HG03457 (cell line): ENCODE measurements at regions not wholly inside any gene's neighbourhood (a gene's known extent, or its start where the extent isn't known, plus 50 kb on each side); places are given as distances from the start of the nearest gene placed in this dataset.

Experiments
- ATAC-seq: cut with Tn5 transposase; IDR thresholded peaks from one replicate; pipeline ENCODE4 v1.9.1; 2021; ENCODE audit warnings: moderate number of reproducible peaks; ENCODE audit not compliant: unreplicated experiment

- no peak for ATAC-seq
These were observed 362.2 kb upstream of the KCNH7 start for GRCh38 chr2:163200741-163201140.

- ATAC-seq = no peak
These were observed 360.4 kb upstream of the KCNH7 start for GRCh38 chr2:163198972-163199371.

GRCh38 chr2:163198007-163198406, 359.4 kb upstream of the KCNH7 start:
- ATAC-seq = no peak

GRCh38 chr2:163191372-163191771, 352.8 kb upstream of the KCNH7 start:
- no peak for ATAC-seq

GRCh38 chr2:163187995-163188655, 349.6 kb upstream of the KCNH7 start:
- no peak for ATAC-seq

GRCh38 chr2:163187119-163187518, 348.6 kb upstream of the KCNH7 start:
- no peak for ATAC-seq

GRCh38 chr2:163185160-163185559, 346.6 kb upstream of the KCNH7 start:
- no peak for ATAC-seq

GRCh38 chr2:163182764-163183354, 344.3 kb upstream of the KCNH7 start:
- ATAC-seq = no peak

- ATAC-seq = no peak
These were observed 339.0 kb upstream of the KCNH7 start for GRCh38 chr2:163177592-163177991.

GRCh38 chr2:163175294-163175693, 336.7 kb upstream of the KCNH7 start:
- no peak for ATAC-seq

- no peak for ATAC-seq
These were observed 335.0 kb upstream of the KCNH7 start for GRCh38 chr2:163173591-163173990.

- no peak for ATAC-seq
These were observed 333.4 kb upstream of the KCNH7 start for GRCh38 chr2:163171786-163172530.

- ATAC-seq = no peak
These were observed 319.4 kb upstream of the KCNH7 start for GRCh38 chr2:163157891-163158496.

- ATAC-seq = no peak
These were observed 318.8 kb upstream of the KCNH7 start for GRCh38 chr2:163157411-163157810.

- no peak for ATAC-seq
These were observed 317.4 kb upstream of the KCNH7 start for GRCh38 chr2:163155925-163156324.

GRCh38 chr2:163155279-163155883, 316.8 kb upstream of the KCNH7 start:
- peak; percentile 85 for ATAC-seq

GRCh38 chr2:163142618-163143017, 304.1 kb upstream of the KCNH7 start:
- no peak for ATAC-seq

- no peak for ATAC-seq
These were observed 300.4 kb upstream of the KCNH7 start for GRCh38 chr2:163138947-163139346.

GRCh38 chr2:163135256-163135655, 296.7 kb upstream of the KCNH7 start:
- ATAC-seq = no peak

GRCh38 chr2:163133602-163134001, 295.0 kb upstream of the KCNH7 start:
- no peak for ATAC-seq

- ATAC-seq = no peak
These were observed 294.3 kb upstream of the KCNH7 start for GRCh38 chr2:163132850-163133249.
